ENCODE measurements at regions not wholly inside any gene's neighbourhood (a gene's known extent, or its start where the extent isn't known, plus 50 kb on each side); places are given as distances from the start of the nearest gene placed in this dataset.

DNA sequence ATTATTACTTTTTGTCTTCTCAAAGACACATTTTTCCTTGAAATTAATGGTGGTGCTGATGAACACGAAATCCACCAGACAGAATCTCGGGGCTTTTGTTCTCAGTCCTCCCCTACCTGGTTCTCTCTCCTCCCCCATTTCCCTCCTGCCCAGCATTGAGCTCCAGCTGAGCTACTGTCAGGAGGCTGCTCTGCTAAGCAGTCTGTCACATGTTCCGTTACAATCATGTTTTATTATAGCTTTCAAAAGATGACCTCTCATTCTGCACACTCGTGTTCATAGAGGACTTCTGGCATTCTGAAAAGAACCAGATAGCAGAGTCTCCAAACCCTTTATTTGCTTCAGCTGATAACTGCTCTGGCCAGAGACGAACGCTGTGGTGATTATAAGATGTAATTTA lies 732.5 kb upstream of the RBFOX1 start:
- no peak for TF ChIP-seq ZNF202 (tag by site-specific recombination; IDR thresholded peaks at IDR 0.05; ENCODE audit: borderline replicate concordance)
- TF ChIP-seq ZNF747 (tag by site-specific recombination; IDR thresholded peaks at IDR 0.05) = no peak
- TF ChIP-seq YY1 (tag by site-specific recombination; IDR thresholded peaks at IDR 0.05) = no peak
- no peak for TF ChIP-seq ZIC2 (tag by site-specific recombination; IDR thresholded peaks at IDR 0.05)
- TF ChIP-seq, protein P1, sequence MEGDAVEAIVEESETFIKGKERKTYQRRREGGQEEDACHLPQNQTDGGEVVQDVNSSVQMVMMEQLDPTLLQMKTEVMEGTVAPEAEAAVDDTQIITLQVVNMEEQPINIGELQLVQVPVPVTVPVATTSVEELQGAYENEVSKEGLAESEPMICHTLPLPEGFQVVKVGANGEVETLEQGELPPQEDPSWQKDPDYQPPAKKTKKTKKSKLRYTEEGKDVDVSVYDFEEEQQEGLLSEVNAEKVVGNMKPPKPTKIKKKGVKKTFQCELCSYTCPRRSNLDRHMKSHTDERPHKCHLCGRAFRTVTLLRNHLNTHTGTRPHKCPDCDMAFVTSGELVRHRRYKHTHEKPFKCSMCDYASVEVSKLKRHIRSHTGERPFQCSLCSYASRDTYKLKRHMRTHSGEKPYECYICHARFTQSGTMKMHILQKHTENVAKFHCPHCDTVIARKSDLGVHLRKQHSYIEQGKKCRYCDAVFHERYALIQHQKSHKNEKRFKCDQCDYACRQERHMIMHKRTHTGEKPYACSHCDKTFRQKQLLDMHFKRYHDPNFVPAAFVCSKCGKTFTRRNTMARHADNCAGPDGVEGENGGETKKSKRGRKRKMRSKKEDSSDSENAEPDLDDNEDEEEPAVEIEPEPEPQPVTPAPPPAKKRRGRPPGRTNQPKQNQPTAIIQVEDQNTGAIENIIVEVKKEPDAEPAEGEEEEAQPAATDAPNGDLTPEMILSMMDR (tag by site-specific recombination; IDR thresholded peaks at IDR 0.05) = no peak
- no peak for TF ChIP-seq PRDM2 (tag by site-specific recombination; IDR thresholded peaks at IDR 0.05; ENCODE audit: borderline replicate concordance)

Data from HEK293 (cell line).